GM23338 (cell line): ENCODE measurements at regions not wholly inside any gene's neighbourhood (a gene's known extent, or its start where the extent isn't known, plus 50 kb on each side); places are given as distances from the start of the nearest gene placed in this dataset.

Experiments
- ATAC-seq: fragments of 200-7000 bp; cut with Tn5 transposase; 3 replicates; pipeline ENCODE4 v1.9.1; 2020
- DNase-seq: peaks from one replicate; pipeline ENCODE4 v3.0.0-alpha.2; 2015; ENCODE audit warnings: low spot score
- H2AFZ ChIP-seq: fragments of 200-600 bp; sonication (generic); 2 replicates; pipeline ENCODE4 v1.8.0; 2016; ENCODE audit warnings: antibody characterized with exemption, mild to moderate bottlenecking, moderate library complexity
- H3F3A ChIP-seq: fragments of 200-600 bp; sonication (generic); replicated peaks from 2 replicates; pipeline ENCODE4 v1.8.0; 2017; ENCODE audit warnings: antibody characterized with exemption, mixed run types, low read depth
- H3K27ac ChIP-seq: fragments of 200-600 bp; sonication (generic); 2 replicates; pipeline ENCODE4 v1.6.1; 2016; ENCODE audit warnings: low read depth
- H3K27me3 ChIP-seq: fragments of 200-600 bp; sonication (generic); 2 replicates; pipeline ENCODE4 v1.8.0; 2016; ENCODE audit warnings: mild to moderate bottlenecking, mixed run types, moderate library complexity; ENCODE audit not compliant: insufficient read depth
- H3K36me3 ChIP-seq: fragments of 200-600 bp; sonication (generic); 2 replicates; pipeline ENCODE4 v1.8.0; 2016; ENCODE audit warnings: mild to moderate bottlenecking; ENCODE audit not compliant: insufficient read depth
- H3K4me1 ChIP-seq: fragments of 200-600 bp; sonication (generic); 2 replicates; pipeline ENCODE4 v1.8.0; 2016; ENCODE audit warnings: mild to moderate bottlenecking, moderate library complexity; ENCODE audit not compliant: insufficient read depth
- H3K4me2 ChIP-seq: fragments of 200-600 bp; sonication (generic); 2 replicates; pipeline ENCODE4 v1.7.1; 2017; ENCODE audit warnings: mixed run types
- H3K4me3 ChIP-seq: fragments of 200-600 bp; sonication (generic); 2 replicates; pipeline ENCODE4 v1.6.1; 2016; ENCODE audit warnings: mixed run types
- H3K79me2 ChIP-seq: fragments of 200-600 bp; sonication (generic); replicated peaks from 2 replicates; pipeline ENCODE4 v1.8.0; 2017; ENCODE audit warnings: mild to moderate bottlenecking; ENCODE audit not compliant: insufficient read depth
- H3K9me2 ChIP-seq: fragments of 200-600 bp; sonication (generic); 2 replicates; pipeline ENCODE4 v1.8.0; 2017; ENCODE audit not compliant: insufficient read depth
- H4K20me1 ChIP-seq: fragments of 200-600 bp; sonication (generic); replicated peaks from 2 replicates; pipeline ENCODE4 v1.8.0; 2017; ENCODE audit warnings: mild to moderate bottlenecking; ENCODE audit not compliant: insufficient read depth
- H3K27ac Mint-ChIP-seq: 2 replicates; pipeline ENCODE4 v1.8.0; 2020; ENCODE audit warnings: inconsistent platforms, mild to moderate bottlenecking, moderate library complexity, mixed read lengths
- H3K27me3 Mint-ChIP-seq: 3 replicates; pipeline ENCODE4 v1.8.0; 2022; ENCODE audit warnings: low read depth, mild to moderate bottlenecking, moderate library complexity, mixed read lengths, inconsistent platforms; ENCODE audit not compliant: insufficient read depth, poor library complexity
- H3K36me3 Mint-ChIP-seq: 3 replicates; pipeline ENCODE4 v1.8.0; 2021; ENCODE audit warnings: low read depth, mild to moderate bottlenecking, inconsistent platforms, moderate library complexity, mixed read lengths
- H3K4me1 Mint-ChIP-seq: 3 replicates; pipeline ENCODE4 v1.8.0; 2020; ENCODE audit warnings: mild to moderate bottlenecking, inconsistent platforms, mixed read lengths
- H3K4me3 Mint-ChIP-seq: 3 replicates; pipeline ENCODE4 v1.8.0; 2021; ENCODE audit warnings: moderate library complexity, mild to moderate bottlenecking, inconsistent platforms, mixed read lengths
- H3K9me3 Mint-ChIP-seq: 3 replicates; pipeline ENCODE4 v1.8.0; 2020; ENCODE audit warnings: moderate library complexity, mild to moderate bottlenecking, inconsistent platforms, mixed read lengths
- CREB1 ChIP-seq: fragments of 250-450 bp; sonication (Bioruptor Pico); IDR thresholded peaks from 2 replicates; pipeline ENCODE4 v1.5.0; 2020; ENCODE audit warnings: low read depth, mild to moderate bottlenecking, moderate library complexity
- EZH2 ChIP-seq: fragments of 200-600 bp; sonication (generic); IDR thresholded peaks from one replicate; pipeline ENCODE4 v1.8.0; 2017; ENCODE audit warnings: antibody characterized with exemption, mild to moderate bottlenecking, low read depth; ENCODE audit not compliant: unreplicated experiment
- EZH2phosphoT487 ChIP-seq: fragments of 200-600 bp; sonication (generic); IDR thresholded peaks from one replicate; pipeline ENCODE4 v1.8.1; 2018; ENCODE audit warnings: antibody characterized with exemption; ENCODE audit not compliant: unreplicated experiment
- JUNB ChIP-seq: IDR thresholded peaks from one replicate; pipeline ENCODE4 v1.6.1; 2016; ENCODE audit warnings: antibody characterized with exemption; ENCODE audit not compliant: unreplicated experiment
- NANOG ChIP-seq: IDR thresholded peaks from 2 replicates; pipeline ENCODE4 v1.6.1; 2016; ENCODE audit warnings: antibody characterized with exemption, borderline replicate concordance
- POLR2AphosphoS5 ChIP-seq: IDR thresholded peaks from 2 replicates; pipeline ENCODE4 v1.6.1; 2016; ENCODE audit warnings: antibody characterized with exemption, low read depth
- STAT1 ChIP-seq: IDR thresholded peaks from one replicate; pipeline ENCODE4 v1.6.1; 2016; ENCODE audit warnings: antibody characterized with exemption; ENCODE audit not compliant: unreplicated experiment
- ZNF114 ChIP-seq: fragments of 250-450 bp; sonication (Bioruptor Pico); IDR thresholded peaks from 2 replicates; pipeline ENCODE4 v1.5.0; 2020; ENCODE audit warnings: mild to moderate bottlenecking, moderate library complexity
- ZNF331 ChIP-seq: fragments of 250-450 bp; sonication (Bioruptor Pico); IDR thresholded peaks from 2 replicates; pipeline ENCODE4 v1.5.0; 2020; ENCODE audit warnings: low read depth, mild to moderate bottlenecking, moderate library complexity
- TF ChIP-seq, protein P1 (sequence below): IDR thresholded peaks from 2 replicates; pipeline ENCODE4 v1.6.1; 2016; ENCODE audit warnings: antibody characterized with exemption
- TF ChIP-seq, protein P2 (sequence below), 2 experiments: fragments of 200-600 bp in 1 of 2; sonication (generic) in 1 of 2; conservative IDR thresholded peaks; 2 replicates each; pipeline versions ENCODE4 v1.5.1 to v1.6.1; 2016 to 2017; ENCODE audit warnings: antibody characterized with exemption in 2 of 2, low read depth in 2 of 2, mild to moderate bottlenecking in 2 of 2, moderate library complexity in 1 of 2
- TF ChIP-seq, protein P3 (sequence below): IDR thresholded peaks from one replicate; pipeline ENCODE4 v1.6.1; 2018; ENCODE audit warnings: antibody characterized with exemption; ENCODE audit not compliant: unreplicated experiment
- TF ChIP-seq, protein P4 (sequence below): fragments of 250-450 bp; sonication (Bioruptor Pico); IDR thresholded peaks from 2 replicates; pipeline ENCODE4 v1.5.0; 2020; ENCODE audit warnings: mild to moderate bottlenecking, moderate library complexity

DNA sequence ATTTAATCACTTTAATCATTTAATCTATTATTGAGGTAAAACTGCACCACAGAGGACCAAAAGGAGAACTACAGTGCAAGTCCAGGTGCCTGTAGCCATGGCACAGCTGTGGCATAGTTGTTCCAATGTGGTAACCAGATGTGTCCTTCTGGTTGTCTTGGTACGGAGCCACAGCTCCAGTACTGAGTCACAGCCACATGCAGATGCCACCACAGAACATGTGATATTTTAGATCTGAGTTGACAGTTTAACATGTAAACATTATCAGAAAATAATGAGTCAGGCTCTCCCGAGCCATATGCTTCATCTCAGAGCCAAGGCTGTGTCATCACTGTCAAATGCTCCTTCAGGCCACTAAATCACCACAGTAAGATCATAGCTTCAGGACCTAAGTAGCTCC is 56.4 kb upstream of the RGS7 start:
- Histone ChIP-seq H3K4me2 (no peak overlapping the region), H3K79me2 (no peaks in the 10 kb centered on the region), H3F3A (no peaks in the 10 kb centered on the region), H3K4me3 (no peak overlapping the region), H3K27me3 (no peaks in the 10 kb centered on the region), H2AFZ (no peak overlapping the region), H3K4me1 (no peaks in the 10 kb centered on the region), H4K20me1 (no peaks in the 10 kb centered on the region), H3K36me3 (no peaks in the 10 kb centered on the region), H3K27ac (no peak overlapping the region), H3K9me2 (no peaks in the 10 kb centered on the region)
- no peak for DNase-seq
- ATAC-seq, result no peak
- H3K36me3 Mint-ChIP-seq, result no peaks in the 10 kb centered on the region
- no peaks in the 10 kb centered on the region for H3K27me3 Mint-ChIP-seq
- H3K4me1 Mint-ChIP-seq, result no peaks in the 10 kb centered on the region; the same call in 1 of the 3 replicates
- H3K4me3 Mint-ChIP-seq, result no peak overlapping the region
- no peak overlapping the region for H3K27ac Mint-ChIP-seq
- TF ChIP-seq, protein P1, sequence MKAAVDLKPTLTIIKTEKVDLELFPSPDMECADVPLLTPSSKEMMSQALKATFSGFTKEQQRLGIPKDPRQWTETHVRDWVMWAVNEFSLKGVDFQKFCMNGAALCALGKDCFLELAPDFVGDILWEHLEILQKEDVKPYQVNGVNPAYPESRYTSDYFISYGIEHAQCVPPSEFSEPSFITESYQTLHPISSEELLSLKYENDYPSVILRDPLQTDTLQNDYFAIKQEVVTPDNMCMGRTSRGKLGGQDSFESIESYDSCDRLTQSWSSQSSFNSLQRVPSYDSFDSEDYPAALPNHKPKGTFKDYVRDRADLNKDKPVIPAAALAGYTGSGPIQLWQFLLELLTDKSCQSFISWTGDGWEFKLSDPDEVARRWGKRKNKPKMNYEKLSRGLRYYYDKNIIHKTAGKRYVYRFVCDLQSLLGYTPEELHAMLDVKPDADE, result no peak
- TF ChIP-seq CREB1 (CRISPR knock-in tag) (no peak), EZH2phosphoT487 (no peak), ZNF331 (CRISPR knock-in tag) (no peak), JUNB (no peak), ZNF114 (no peak), POLR2AphosphoS5 (no peak), NANOG (no peak), EZH2 (no peak), STAT1 (no peak)
- TF ChIP-seq, protein P2, sequence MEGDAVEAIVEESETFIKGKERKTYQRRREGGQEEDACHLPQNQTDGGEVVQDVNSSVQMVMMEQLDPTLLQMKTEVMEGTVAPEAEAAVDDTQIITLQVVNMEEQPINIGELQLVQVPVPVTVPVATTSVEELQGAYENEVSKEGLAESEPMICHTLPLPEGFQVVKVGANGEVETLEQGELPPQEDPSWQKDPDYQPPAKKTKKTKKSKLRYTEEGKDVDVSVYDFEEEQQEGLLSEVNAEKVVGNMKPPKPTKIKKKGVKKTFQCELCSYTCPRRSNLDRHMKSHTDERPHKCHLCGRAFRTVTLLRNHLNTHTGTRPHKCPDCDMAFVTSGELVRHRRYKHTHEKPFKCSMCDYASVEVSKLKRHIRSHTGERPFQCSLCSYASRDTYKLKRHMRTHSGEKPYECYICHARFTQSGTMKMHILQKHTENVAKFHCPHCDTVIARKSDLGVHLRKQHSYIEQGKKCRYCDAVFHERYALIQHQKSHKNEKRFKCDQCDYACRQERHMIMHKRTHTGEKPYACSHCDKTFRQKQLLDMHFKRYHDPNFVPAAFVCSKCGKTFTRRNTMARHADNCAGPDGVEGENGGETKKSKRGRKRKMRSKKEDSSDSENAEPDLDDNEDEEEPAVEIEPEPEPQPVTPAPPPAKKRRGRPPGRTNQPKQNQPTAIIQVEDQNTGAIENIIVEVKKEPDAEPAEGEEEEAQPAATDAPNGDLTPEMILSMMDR (conservative IDR thresholded peaks at IDR 0.05; ENCODE audit: low read depth in 2 of 2), result no peak
- TF ChIP-seq, protein P3, sequence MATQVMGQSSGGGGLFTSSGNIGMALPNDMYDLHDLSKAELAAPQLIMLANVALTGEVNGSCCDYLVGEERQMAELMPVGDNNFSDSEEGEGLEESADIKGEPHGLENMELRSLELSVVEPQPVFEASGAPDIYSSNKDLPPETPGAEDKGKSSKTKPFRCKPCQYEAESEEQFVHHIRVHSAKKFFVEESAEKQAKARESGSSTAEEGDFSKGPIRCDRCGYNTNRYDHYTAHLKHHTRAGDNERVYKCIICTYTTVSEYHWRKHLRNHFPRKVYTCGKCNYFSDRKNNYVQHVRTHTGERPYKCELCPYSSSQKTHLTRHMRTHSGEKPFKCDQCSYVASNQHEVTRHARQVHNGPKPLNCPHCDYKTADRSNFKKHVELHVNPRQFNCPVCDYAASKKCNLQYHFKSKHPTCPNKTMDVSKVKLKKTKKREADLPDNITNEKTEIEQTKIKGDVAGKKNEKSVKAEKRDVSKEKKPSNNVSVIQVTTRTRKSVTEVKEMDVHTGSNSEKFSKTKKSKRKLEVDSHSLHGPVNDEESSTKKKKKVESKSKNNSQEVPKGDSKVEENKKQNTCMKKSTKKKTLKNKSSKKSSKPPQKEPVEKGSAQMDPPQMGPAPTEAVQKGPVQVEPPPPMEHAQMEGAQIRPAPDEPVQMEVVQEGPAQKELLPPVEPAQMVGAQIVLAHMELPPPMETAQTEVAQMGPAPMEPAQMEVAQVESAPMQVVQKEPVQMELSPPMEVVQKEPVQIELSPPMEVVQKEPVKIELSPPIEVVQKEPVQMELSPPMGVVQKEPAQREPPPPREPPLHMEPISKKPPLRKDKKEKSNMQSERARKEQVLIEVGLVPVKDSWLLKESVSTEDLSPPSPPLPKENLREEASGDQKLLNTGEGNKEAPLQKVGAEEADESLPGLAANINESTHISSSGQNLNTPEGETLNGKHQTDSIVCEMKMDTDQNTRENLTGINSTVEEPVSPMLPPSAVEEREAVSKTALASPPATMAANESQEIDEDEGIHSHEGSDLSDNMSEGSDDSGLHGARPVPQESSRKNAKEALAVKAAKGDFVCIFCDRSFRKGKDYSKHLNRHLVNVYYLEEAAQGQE, result no peak
- TF ChIP-seq, protein P4, sequence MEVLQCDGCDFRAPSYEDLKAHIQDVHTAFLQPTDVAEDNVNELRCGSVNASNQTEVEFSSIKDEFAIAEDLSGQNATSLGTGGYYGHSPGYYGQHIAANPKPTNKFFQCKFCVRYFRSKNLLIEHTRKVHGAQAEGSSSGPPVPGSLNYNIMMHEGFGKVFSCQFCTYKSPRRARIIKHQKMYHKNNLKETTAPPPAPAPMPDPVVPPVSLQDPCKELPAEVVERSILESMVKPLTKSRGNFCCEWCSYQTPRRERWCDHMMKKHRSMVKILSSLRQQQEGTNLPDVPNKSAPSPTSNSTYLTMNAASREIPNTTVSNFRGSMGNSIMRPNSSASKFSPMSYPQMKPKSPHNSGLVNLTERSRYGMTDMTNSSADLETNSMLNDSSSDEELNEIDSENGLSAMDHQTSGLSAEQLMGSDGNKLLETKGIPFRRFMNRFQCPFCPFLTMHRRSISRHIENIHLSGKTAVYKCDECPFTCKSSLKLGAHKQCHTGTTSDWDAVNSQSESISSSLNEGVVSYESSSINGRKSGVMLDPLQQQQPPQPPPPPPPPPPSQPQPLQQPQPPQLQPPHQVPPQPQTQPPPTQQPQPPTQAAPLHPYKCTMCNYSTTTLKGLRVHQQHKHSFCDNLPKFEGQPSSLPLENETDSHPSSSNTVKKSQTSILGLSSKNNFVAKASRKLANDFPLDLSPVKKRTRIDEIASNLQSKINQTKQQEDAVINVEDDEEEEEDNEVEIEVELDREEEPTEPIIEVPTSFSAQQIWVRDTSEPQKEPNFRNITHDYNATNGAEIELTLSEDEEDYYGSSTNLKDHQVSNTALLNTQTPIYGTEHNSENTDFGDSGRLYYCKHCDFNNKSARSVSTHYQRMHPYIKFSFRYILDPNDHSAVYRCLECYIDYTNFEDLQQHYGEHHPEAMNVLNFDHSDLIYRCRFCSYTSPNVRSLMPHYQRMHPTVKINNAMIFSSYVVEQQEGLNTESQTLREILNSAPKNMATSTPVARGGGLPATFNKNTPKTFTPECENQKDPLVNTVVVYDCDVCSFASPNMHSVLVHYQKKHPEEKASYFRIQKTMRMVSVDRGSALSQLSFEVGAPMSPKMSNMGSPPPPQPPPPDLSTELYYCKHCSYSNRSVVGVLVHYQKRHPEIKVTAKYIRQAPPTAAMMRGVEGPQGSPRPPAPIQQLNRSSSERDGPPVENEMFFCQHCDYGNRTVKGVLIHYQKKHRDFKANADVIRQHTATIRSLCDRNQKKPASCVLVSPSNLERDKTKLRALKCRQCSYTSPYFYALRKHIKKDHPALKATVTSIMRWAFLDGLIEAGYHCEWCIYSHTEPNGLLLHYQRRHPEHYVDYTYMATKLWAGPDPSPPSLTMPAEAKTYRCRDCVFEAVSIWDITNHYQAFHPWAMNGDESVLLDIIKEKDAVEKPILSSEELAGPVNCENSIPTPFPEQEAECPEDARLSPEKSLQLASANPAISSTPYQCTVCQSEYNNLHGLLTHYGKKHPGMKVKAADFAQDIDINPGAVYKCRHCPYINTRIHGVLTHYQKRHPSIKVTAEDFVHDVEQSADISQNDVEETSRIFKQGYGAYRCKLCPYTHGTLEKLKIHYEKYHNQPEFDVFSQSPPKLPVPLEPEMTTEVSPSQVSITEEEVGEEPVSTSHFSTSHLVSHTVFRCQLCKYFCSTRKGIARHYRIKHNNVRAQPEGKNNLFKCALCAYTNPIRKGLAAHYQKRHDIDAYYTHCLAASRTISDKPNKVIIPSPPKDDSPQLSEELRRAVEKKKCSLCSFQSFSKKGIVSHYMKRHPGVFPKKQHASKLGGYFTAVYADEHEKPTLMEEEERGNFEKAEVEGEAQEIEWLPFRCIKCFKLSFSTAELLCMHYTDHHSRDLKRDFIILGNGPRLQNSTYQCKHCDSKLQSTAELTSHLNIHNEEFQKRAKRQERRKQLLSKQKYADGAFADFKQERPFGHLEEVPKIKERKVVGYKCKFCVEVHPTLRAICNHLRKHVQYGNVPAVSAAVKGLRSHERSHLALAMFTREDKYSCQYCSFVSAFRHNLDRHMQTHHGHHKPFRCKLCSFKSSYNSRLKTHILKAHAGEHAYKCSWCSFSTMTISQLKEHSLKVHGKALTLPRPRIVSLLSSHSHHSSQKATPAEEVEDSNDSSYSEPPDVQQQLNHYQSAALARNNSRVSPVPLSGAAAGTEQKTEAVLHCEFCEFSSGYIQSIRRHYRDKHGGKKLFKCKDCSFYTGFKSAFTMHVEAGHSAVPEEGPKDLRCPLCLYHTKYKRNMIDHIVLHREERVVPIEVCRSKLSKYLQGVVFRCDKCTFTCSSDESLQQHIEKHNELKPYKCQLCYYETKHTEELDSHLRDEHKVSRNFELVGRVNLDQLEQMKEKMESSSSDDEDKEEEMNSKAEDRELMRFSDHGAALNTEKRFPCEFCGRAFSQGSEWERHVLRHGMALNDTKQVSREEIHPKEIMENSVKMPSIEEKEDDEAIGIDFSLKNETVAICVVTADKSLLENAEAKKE (CRISPR knock-in tag), result no peak
- H3K9me3 Mint-ChIP-seq, result no peaks in the 10 kb centered on the region
